ENCODE measurements at regions not wholly inside any gene's neighbourhood (a gene's known extent, or its start where the extent isn't known, plus 50 kb on each side); places are given as distances from the start of the nearest gene placed in this dataset.

- H3K27me3 Mint-ChIP-seq (ENCODE audit: low read depth in 3 of 3) = no peaks in the 10 kb centered on the region
- H3K9ac ChIP-seq (ENCODE audit: insufficient read depth, low read length, poor library complexity, severe bottlenecking) = no peak overlapping the region
- no peak overlapping the region for H3K4me2 ChIP-seq (replicated peaks; ENCODE audit: extremely low read depth, low read length, poor library complexity, severe bottlenecking)
- H3K4me3 Mint-ChIP-seq = no peak overlapping the region
- no peak for TF ChIP-seq CTCF (IDR thresholded peaks at IDR 0.05)
- intact Hi-C loops (cut with micrococcal nuclease) = no loop called here
- H3K4me1 ChIP-seq (ENCODE audit: control insufficient read depth in 1 of 2, insufficient read depth in 2 of 2, low read length in 2 of 2) = no peaks in the 10 kb centered on the region
- no peaks in the 10 kb centered on the region for H3K36me3 Mint-ChIP-seq
- H3K9me3 Mint-ChIP-seq = peaks cover 0 to 7% (median 5%) of the 10 kb centered on the region in 7 donors
- H2AFZ ChIP-seq (ENCODE audit: insufficient read depth, low read depth, low read length, poor library complexity, severe bottlenecking) = no peak overlapping the region
- no peaks in the 10 kb centered on the region for H3K9me3 ChIP-seq (replicated peaks in 1 of 2; ENCODE audit: control insufficient read depth in 1 of 2, insufficient read depth in 1 of 2, low read length in 2 of 2)
- no peak overlapping the region for H3K4me3 ChIP-seq (replicated peaks in 1 of 3; ENCODE audit: low read depth in 2 of 3, low read length in 3 of 3)
- no peaks in the 10 kb centered on the region for H4K20me1 ChIP-seq (ENCODE audit: insufficient read depth, low read length)
- WGBS (ENCODE audit: insufficient coverage) = 100% methylated on average over 1 of the region's 1 CpG
- no peaks in the 10 kb centered on the region for H3K36me3 ChIP-seq (replicated peaks in 1 of 2; ENCODE audit: control insufficient read depth in 1 of 2, insufficient read depth in 2 of 2, low read length in 2 of 2)
- no peaks in the 10 kb centered on the region for H3K27me3 ChIP-seq (ENCODE audit: control insufficient read depth in 2 of 2, insufficient read depth in 2 of 2, low read length in 2 of 2)
- no peak overlapping the region for H3K27ac ChIP-seq (ENCODE audit: low read depth in 1 of 2, low read length in 2 of 2)
- H3K79me2 ChIP-seq (ENCODE audit: insufficient read depth, low read length) = no peaks in the 10 kb centered on the region
- no peak for DNase-seq
- H3K27ac Mint-ChIP-seq = no peak overlapping the region
- H3K4me1 Mint-ChIP-seq = no peaks in the 10 kb centered on the region
Measured at GRCh38 chr5:18438126-18438525, 803.9 kb downstream of the TAF11L14 start.

- H3K9me3 Mint-ChIP-seq = peaks cover 0 to 6% (median 2%) of the 10 kb centered on the region in 7 donors
- Histone ChIP-seq H3K9me3 (replicated peaks in 1 of 2; ENCODE audit: control insufficient read depth in 1 of 2, insufficient read depth in 1 of 2, low read length in 2 of 2) (no peaks in the 10 kb centered on the region), H3K36me3 (replicated peaks in 1 of 2; ENCODE audit: control insufficient read depth in 1 of 2, insufficient read depth in 2 of 2, low read length in 2 of 2) (no peaks in the 10 kb centered on the region), H3K4me3 (replicated peaks in 1 of 3; ENCODE audit: low read depth in 2 of 3, low read length in 3 of 3) (no peak overlapping the region), H3K79me2 (ENCODE audit: insufficient read depth, low read length) (no peaks in the 10 kb centered on the region), H3K4me1 (ENCODE audit: control insufficient read depth in 1 of 2, insufficient read depth in 2 of 2, low read length in 2 of 2) (no peaks in the 10 kb centered on the region), H3K27ac (ENCODE audit: low read depth in 1 of 2, low read length in 2 of 2) (no peak overlapping the region), H4K20me1 (ENCODE audit: insufficient read depth, low read length) (no peaks in the 10 kb centered on the region), H2AFZ (ENCODE audit: insufficient read depth, low read depth, low read length, poor library complexity, severe bottlenecking) (no peak overlapping the region), H3K4me2 (replicated peaks; ENCODE audit: extremely low read depth, low read length, poor library complexity, severe bottlenecking) (no peak overlapping the region), H3K9ac (ENCODE audit: insufficient read depth, low read length, poor library complexity, severe bottlenecking) (no peak overlapping the region), H3K27me3 (ENCODE audit: control insufficient read depth in 2 of 2, insufficient read depth in 2 of 2, low read length in 2 of 2) (no peaks in the 10 kb centered on the region)
- DNase-seq = no peak
- TF ChIP-seq CTCF (IDR thresholded peaks at IDR 0.05) = no peak
- H3K4me3 Mint-ChIP-seq = no peak overlapping the region
- WGBS (ENCODE audit: insufficient coverage) = no CpG with 5 or more reads among the region's 2 CpGs
- no peaks in the 10 kb centered on the region for H3K36me3 Mint-ChIP-seq
- no peaks in the 10 kb centered on the region for H3K4me1 Mint-ChIP-seq
- intact Hi-C loops (cut with micrococcal nuclease) = no loop called here
- H3K27ac Mint-ChIP-seq = no peak overlapping the region
- H3K27me3 Mint-ChIP-seq (ENCODE audit: low read depth in 3 of 3) = peaks cover 0 to 2% (median 2%) of the 10 kb centered on the region in 3 donors
Measured at GRCh38 chr5:18455521-18455920, 821.3 kb downstream of the TAF11L14 start.

Measured in CD14-positive monocyte (primary cell).